ENCODE measurements at regions not wholly inside any gene's neighbourhood (a gene's known extent, or its start where the extent isn't known, plus 50 kb on each side); places are given as distances from the start of the nearest gene placed in this dataset.
"Not testable (repeated sequence)": the region's sequence is repeated elsewhere in the genome, so short reads cannot be mapped to it uniquely, and the experiment has no call there.

GRCh38 chr9:119905724-119906123, 536.5 kb upstream of the BRINP1 start:
- Mint-ChIP-seq H3K27me3 (peaks cover 0 to 6% of the 10 kb centered on the region in 2 donors), H3K4me3 (no peak overlapping the region), H3K9me3 (peaks cover 5% of the 10 kb centered on the region in 2 donors), H3K36me3 (no peaks in the 10 kb centered on the region), H3K4me1 (no peaks in the 10 kb centered on the region), H3K27ac (no peak overlapping the region)
- ATAC-seq (replicated peaks) (no peak), DNase-seq (no peak)

GRCh38 chr9:119903851-119904250, 534.6 kb upstream of the BRINP1 start:
- no peaks in the 10 kb centered on the region for H3K36me3 Mint-ChIP-seq
- H3K4me3 Mint-ChIP-seq: no peak overlapping the region
- no peak for ATAC-seq (replicated peaks)
- H3K27me3 Mint-ChIP-seq: peaks cover 0 to 6% of the 10 kb centered on the region in 2 donors
- H3K4me1 Mint-ChIP-seq: no peaks in the 10 kb centered on the region
- no peak for DNase-seq
- no peak overlapping the region for H3K27ac Mint-ChIP-seq
- peaks cover 5% of the 10 kb centered on the region in 2 donors for H3K9me3 Mint-ChIP-seq

DNA sequence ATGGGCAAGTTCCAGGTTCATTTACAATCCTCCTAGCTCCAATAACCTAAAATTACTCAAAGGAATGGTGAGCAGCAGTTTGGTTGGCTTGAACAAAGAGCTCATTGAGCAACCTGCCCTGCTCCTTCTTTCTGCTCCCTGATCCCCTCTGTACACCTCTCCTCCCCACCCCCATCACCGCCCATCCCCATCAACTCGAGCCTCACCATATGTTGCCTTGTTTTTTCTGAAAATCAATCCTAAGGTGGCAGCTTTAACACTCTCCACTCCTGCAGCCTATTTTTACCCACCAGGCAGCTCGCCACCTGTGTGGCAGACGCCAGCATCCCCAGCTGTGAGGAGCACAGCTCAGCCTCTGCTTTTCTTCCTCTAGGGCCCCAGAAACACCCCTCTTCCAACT, 533.4 kb upstream of the BRINP1 start:
- no peak for ATAC-seq (replicated peaks)
- no peak for DNase-seq
- H3K4me3 Mint-ChIP-seq: no peak overlapping the region
- peaks cover 0 to 2% of the 10 kb centered on the region in 2 donors for H3K9me3 Mint-ChIP-seq
- peaks cover 0 to 6% of the 10 kb centered on the region in 2 donors for H3K27me3 Mint-ChIP-seq
- no peaks in the 10 kb centered on the region for H3K36me3 Mint-ChIP-seq
- no peaks in the 10 kb centered on the region for H3K4me1 Mint-ChIP-seq
- no peak overlapping the region for H3K27ac Mint-ChIP-seq

GRCh38 chr9:119898316-119898715, 529.1 kb upstream of the BRINP1 start:
- Mint-ChIP-seq H3K4me3 (no peak overlapping the region), H3K4me1 (no peaks in the 10 kb centered on the region), H3K27me3 (peaks cover 0 to 4% of the 10 kb centered on the region in 2 donors), H3K27ac (no peak overlapping the region), H3K9me3 (peaks cover 0 to 2% of the 10 kb centered on the region in 2 donors), H3K36me3 (no peaks in the 10 kb centered on the region)
- no peak for ATAC-seq (replicated peaks)
- no peak for DNase-seq

DNA sequence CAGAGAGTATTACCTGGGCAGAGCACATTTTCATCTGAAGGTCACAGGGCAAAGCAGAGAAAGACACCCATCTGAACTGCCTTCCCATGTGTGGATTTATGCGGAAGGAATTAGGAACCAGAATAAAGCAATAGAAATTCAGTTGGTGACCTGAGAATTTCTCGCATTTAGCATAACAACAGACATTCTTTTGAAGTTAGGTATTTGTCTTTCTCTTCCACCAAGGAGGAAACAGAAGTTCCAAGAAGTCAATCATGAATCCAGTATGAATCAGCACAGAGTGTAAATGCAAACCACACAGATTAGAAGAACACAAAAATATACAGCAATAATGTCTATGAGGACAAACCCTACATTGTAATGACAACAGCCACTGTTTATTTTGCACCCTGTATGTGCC, 515.2 kb upstream of the BRINP1 start:
- DNase-seq (no peak), ATAC-seq (replicated peaks) (no peak)
- Mint-ChIP-seq H3K36me3 (no peaks in the 10 kb centered on the region), H3K27me3 (peaks cover 0 to 5% of the 10 kb centered on the region in 2 donors), H3K27ac (no peak overlapping the region), H3K4me1 (no peaks in the 10 kb centered on the region), H3K9me3 (no peaks in the 10 kb centered on the region), H3K4me3 (no peak overlapping the region)

GRCh38 chr9:119881898-119882297, 512.7 kb upstream of the BRINP1 start:
- no peak overlapping the region for H3K4me3 Mint-ChIP-seq
- no peaks in the 10 kb centered on the region for H3K9me3 Mint-ChIP-seq
- ATAC-seq (replicated peaks): no peak
- H3K27ac Mint-ChIP-seq: no peak overlapping the region
- no peaks in the 10 kb centered on the region for H3K36me3 Mint-ChIP-seq
- no peak for DNase-seq
- no peaks in the 10 kb centered on the region for H3K4me1 Mint-ChIP-seq
- peaks cover 0 to 5% of the 10 kb centered on the region in 2 donors for H3K27me3 Mint-ChIP-seq

- H3K27ac Mint-ChIP-seq: no peak overlapping the region
- no peaks in the 10 kb centered on the region for H3K27me3 Mint-ChIP-seq
- H3K9me3 Mint-ChIP-seq: no peaks in the 10 kb centered on the region
- no peaks in the 10 kb centered on the region for H3K36me3 Mint-ChIP-seq
- DNase-seq (no peak), ATAC-seq (replicated peaks) (no peak)
- no peak overlapping the region for H3K4me3 Mint-ChIP-seq
- H3K4me1 Mint-ChIP-seq: no peaks in the 10 kb centered on the region
These were observed 511.1 kb upstream of the BRINP1 start for GRCh38 chr9:119880361-119880760.

DNA sequence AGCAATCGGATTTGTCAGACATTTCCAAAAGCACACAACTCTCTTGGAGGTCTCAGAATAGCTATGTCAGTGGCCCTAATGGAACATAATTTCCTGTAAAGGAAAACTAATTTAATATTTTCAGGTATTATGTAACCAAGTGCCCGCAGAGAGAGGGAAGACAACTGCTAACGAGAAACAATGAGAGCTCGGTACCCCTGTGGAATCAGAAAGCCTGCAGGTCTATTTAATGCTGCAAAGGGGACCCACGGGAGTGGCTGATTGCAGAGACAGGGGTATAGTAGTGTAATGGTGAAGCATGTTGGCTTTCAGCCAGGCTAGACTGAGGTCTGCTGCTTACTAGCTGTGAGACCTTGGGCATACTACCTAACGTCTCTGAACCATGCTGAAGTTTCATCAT, 508.1 kb upstream of the BRINP1 start:
- H3K9me3 Mint-ChIP-seq: peaks cover 0 to 1% of the 10 kb centered on the region in 2 donors
- H3K27ac Mint-ChIP-seq: no peak overlapping the region
- DNase-seq: no peak
- no peaks in the 10 kb centered on the region for H3K4me1 Mint-ChIP-seq
- H3K27me3 Mint-ChIP-seq: no peaks in the 10 kb centered on the region
- ATAC-seq (replicated peaks): no peak
- H3K4me3 Mint-ChIP-seq: no peak overlapping the region
- no peaks in the 10 kb centered on the region for H3K36me3 Mint-ChIP-seq

- peaks cover 0 to 1% of the 10 kb centered on the region in 2 donors for H3K9me3 Mint-ChIP-seq
- no peaks in the 10 kb centered on the region for H3K4me1 Mint-ChIP-seq
- H3K4me3 Mint-ChIP-seq: no peak overlapping the region
- H3K27ac Mint-ChIP-seq: no peak overlapping the region
- H3K27me3 Mint-ChIP-seq: no peaks in the 10 kb centered on the region
- H3K36me3 Mint-ChIP-seq: no peaks in the 10 kb centered on the region
- no peak for DNase-seq
- ATAC-seq (replicated peaks): no peak
These were observed 504.6 kb upstream of the BRINP1 start for GRCh38 chr9:119873877-119874276.

GRCh38 chr9:119870251-119870650, 501.0 kb upstream of the BRINP1 start:
- not testable (repeated sequence) for H3K27me3 Mint-ChIP-seq; H3K9me3 Mint-ChIP-seq; H3K4me3 Mint-ChIP-seq; H3K4me1 Mint-ChIP-seq; ATAC-seq (replicated peaks); DNase-seq; H3K27ac Mint-ChIP-seq; H3K36me3 Mint-ChIP-seq

- Mint-ChIP-seq H3K4me3 (no peak overlapping the region), H3K27me3 (peaks cover 0 to 2% of the 10 kb centered on the region in 2 donors), H3K36me3 (no peaks in the 10 kb centered on the region), H3K9me3 (peaks cover 4 to 5% of the 10 kb centered on the region in 2 donors), H3K27ac (no peak overlapping the region), H3K4me1 (no peaks in the 10 kb centered on the region)
- ATAC-seq (replicated peaks): peak in 1 of 2 donors; percentile 25
- no peak for DNase-seq
These were observed 499.5 kb upstream of the BRINP1 start for GRCh38 chr9:119868694-119869093.

GRCh38 chr9:119861842-119862241, 492.6 kb upstream of the BRINP1 start:
- H3K27ac Mint-ChIP-seq: no peak overlapping the region

GRCh38 chr9:119859128-119859527, 489.9 kb upstream of the BRINP1 start:
- DNase-seq: no peak
- no peak overlapping the region for H3K27ac Mint-ChIP-seq
- peaks cover 0 to 5% of the 10 kb centered on the region in 2 donors for H3K4me1 Mint-ChIP-seq
- H3K36me3 Mint-ChIP-seq: no peaks in the 10 kb centered on the region
- H3K27me3 Mint-ChIP-seq: peaks cover 0 to 5% of the 10 kb centered on the region in 2 donors
- no peak overlapping the region for H3K4me3 Mint-ChIP-seq
- H3K9me3 Mint-ChIP-seq: no peaks in the 10 kb centered on the region
- no peak for ATAC-seq (replicated peaks)

More at GRCh38 chr9:119861842-119862241, 492.6 kb upstream of the BRINP1 start:
- no peaks in the 10 kb centered on the region for H3K9me3 Mint-ChIP-seq
- DNase-seq (no peak), ATAC-seq (replicated peaks) (no peak)
- peaks cover 0 to 5% of the 10 kb centered on the region in 2 donors for H3K27me3 Mint-ChIP-seq
- H3K36me3 Mint-ChIP-seq: no peaks in the 10 kb centered on the region
- no peak overlapping the region for H3K4me3 Mint-ChIP-seq
- peaks cover 0 to 5% of the 10 kb centered on the region in 2 donors for H3K4me1 Mint-ChIP-seq

DNA sequence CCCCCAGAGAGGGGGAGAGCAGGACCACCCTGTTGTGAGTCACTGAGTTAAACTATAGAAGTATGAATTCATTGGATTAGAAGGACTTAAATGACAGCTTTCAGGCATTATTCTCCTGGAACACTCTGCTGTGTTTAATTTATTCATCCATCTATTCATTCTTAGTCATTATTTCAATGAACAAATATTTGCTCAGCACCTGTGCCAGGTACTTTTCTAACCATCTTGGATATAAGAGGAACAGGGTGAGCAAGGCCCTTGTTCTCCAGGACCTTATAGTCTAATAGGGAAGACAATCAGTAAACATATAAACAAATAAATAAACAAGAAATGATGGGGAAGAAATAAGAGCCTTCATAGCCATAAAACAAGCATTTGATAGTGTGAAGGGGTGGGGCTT, 483.9 kb upstream of the BRINP1 start:
- Mint-ChIP-seq H3K4me1 (no peaks in the 10 kb centered on the region), H3K27ac (no peak overlapping the region), H3K36me3 (no peaks in the 10 kb centered on the region), H3K4me3 (no peak overlapping the region), H3K27me3 (peaks cover 4 to 7% of the 10 kb centered on the region in 2 donors), H3K9me3 (no peaks in the 10 kb centered on the region)
- ATAC-seq (replicated peaks): no peak
- DNase-seq: no peak

- H3K36me3 Mint-ChIP-seq: no peaks in the 10 kb centered on the region
These were observed 483.2 kb upstream of the BRINP1 start for GRCh38 chr9:119852390-119852789.

DNA sequence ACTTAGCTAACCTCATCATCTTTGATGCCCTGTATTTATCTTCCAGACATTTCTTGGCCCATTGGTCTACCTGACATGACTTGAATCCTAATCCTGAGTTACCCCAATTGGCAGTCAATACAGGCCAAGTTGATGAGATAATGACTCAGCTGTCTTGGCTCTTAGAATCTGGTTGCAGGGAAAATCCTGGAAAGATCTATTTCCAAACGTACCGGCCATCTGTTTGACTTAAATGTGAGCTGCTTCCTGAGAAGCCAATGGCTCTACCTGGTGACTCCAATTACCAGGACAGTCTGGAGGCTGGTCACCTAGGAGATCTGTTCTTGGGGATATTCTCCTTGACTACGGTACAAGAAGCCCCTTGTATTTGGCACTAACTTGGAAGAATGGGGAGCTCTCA, 475.2 kb upstream of the BRINP1 start:
- no peak overlapping the region for H3K27ac Mint-ChIP-seq
- no peak for DNase-seq
- no peak for ATAC-seq (replicated peaks)
- no peaks in the 10 kb centered on the region for H3K27me3 Mint-ChIP-seq
- H3K4me1 Mint-ChIP-seq: no peaks in the 10 kb centered on the region
- H3K4me3 Mint-ChIP-seq: no peak overlapping the region
- H3K36me3 Mint-ChIP-seq: no peaks in the 10 kb centered on the region
- no peaks in the 10 kb centered on the region for H3K9me3 Mint-ChIP-seq

More at GRCh38 chr9:119852390-119852789, 483.2 kb upstream of the BRINP1 start:
- no peak for DNase-seq
- H3K4me1 Mint-ChIP-seq: no peaks in the 10 kb centered on the region
- H3K9me3 Mint-ChIP-seq: no peaks in the 10 kb centered on the region
- H3K27me3 Mint-ChIP-seq: peaks cover 4 to 7% of the 10 kb centered on the region in 2 donors
- H3K4me3 Mint-ChIP-seq: no peak overlapping the region
- no peak overlapping the region for H3K27ac Mint-ChIP-seq
- ATAC-seq (replicated peaks): no peak
